Kidney (tissue), 13 donors: ENCODE measurements at regions not wholly inside any gene's neighbourhood (a gene's known extent, or its start where the extent isn't known, plus 50 kb on each side); places are given as distances from the start of the nearest gene placed in this dataset.

ENCODE experiments used
- DNase-seq, 5 donors: peaks; one replicate each; pipeline ENCODE4 v3.0.0-alpha.2; 2013 to 2020
- FAIRE-seq: peaks from 2 replicates; lab custom pipeline; 2012; peaks lifted over from hg19 to GRCh38; lab: Jason Lieb, UNC
- H3K27ac ChIP-seq, 2 donors: one replicate each; pipeline ENCODE4 v1.7.0; 2013; ENCODE audit warnings: low read depth in 2 of 2, low read length in 2 of 2, inconsistent platforms in 1 of 2
- H3K27me3 ChIP-seq: one replicate; pipeline ENCODE4 v1.7.1; 2013; ENCODE audit warnings: low read length, inconsistent platforms; ENCODE audit not compliant: control insufficient read depth, insufficient read depth
- H3K36me3 ChIP-seq, 3 donors: one replicate each; pipeline versions ENCODE4 v1.7.0 to v1.7.1; 2013; ENCODE audit warnings: low read length in 3 of 3, control low read depth in 1 of 3, inconsistent platforms in 1 of 3; ENCODE audit not compliant: insufficient read depth in 3 of 3, control insufficient read depth in 2 of 3
- H3K4me1 ChIP-seq, 3 donors: one replicate each; pipeline versions ENCODE4 v1.7.0 to v1.7.1; 2013; ENCODE audit warnings: low read length in 3 of 3, inconsistent platforms in 1 of 3, low read depth in 1 of 3; ENCODE audit not compliant: control insufficient read depth in 2 of 3, insufficient read depth in 2 of 3
- H3K4me3 ChIP-seq, 3 donors: one replicate each; pipeline versions ENCODE4 v1.7.0 to v1.8.1; 2013; ENCODE audit warnings: low read length in 3 of 3, control low read depth in 1 of 3, inconsistent platforms in 1 of 3
- H3K9ac ChIP-seq, 3 donors: one replicate each; pipeline versions ENCODE4 v1.7.0 to v1.7.1; 2013; ENCODE audit warnings: low read length in 3 of 3, control low read depth in 1 of 3, inconsistent platforms in 1 of 3
- H3K9me3 ChIP-seq, 3 donors: one replicate each; pipeline versions ENCODE4 v1.7.0 to v1.7.1; 2013; ENCODE audit warnings: low read length in 3 of 3, control low read depth in 1 of 3, inconsistent platforms in 1 of 3; ENCODE audit not compliant: control insufficient read depth in 2 of 3, insufficient read depth in 1 of 3
- CTCF ChIP-seq: IDR thresholded peaks from 3 replicates; pipeline ENCODE4 v1.5.1; 2012; ENCODE audit warnings: mild to moderate bottlenecking, moderate library complexity, borderline replicate concordance; ENCODE audit not compliant: insufficient read depth; ENCODE audit errors: extremely low read depth
- intact Hi-C: fragments of 100-400 bp; cut with DNase I; formaldehyde crosslinking; loops from one replicate; pipeline ENCODE4 v1.11.1; 2022
- donor health status: control.
- donor health status: control.
- donor health status: control.
- donor health status: control.
- donor health status: control.
- donor health status: DM: yes; HTN: yes; CAD: no.
- donor health status: Normal renal cell carcinoma (clear cell type).

GRCh38 chr9:1673300-1673699, 341.8 kb upstream of the SMARCA2 start:
- no peak for TF ChIP-seq CTCF
- Histone ChIP-seq H3K4me3 (no peak overlapping the region), H3K36me3 (no peaks in the 10 kb centered on the region), H3K27me3 (no peaks in the 10 kb centered on the region), H3K4me1 (no peaks in the 10 kb centered on the region), H3K27ac (no peak overlapping the region), H3K9ac (no peak overlapping the region), H3K9me3 (no peaks in the 10 kb centered on the region)
- intact Hi-C loops: no loop called here
- DNase-seq: no peak
- FAIRE-seq: no peak

DNA sequence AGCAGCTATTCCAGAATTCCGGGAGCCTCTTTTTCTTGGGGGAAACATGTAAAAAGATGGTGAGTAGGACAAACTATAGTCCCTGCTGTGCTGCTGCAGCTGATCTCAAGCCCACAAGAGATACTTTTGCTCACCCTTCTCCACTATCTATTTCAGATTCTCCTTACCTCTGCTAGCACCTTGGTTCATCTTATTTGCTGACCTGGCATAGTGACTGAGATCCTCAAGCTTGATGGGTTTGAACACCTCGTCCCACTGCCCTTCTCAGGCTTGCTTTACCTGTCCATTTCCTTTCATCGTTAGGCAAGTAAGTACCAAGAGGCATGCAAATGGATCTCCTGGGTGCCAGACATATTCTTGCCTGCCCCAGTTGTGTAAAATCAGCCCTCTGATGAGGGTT, 338.4 kb upstream of the SMARCA2 start:
- H3K27me3 ChIP-seq: no peaks in the 10 kb centered on the region

DNA sequence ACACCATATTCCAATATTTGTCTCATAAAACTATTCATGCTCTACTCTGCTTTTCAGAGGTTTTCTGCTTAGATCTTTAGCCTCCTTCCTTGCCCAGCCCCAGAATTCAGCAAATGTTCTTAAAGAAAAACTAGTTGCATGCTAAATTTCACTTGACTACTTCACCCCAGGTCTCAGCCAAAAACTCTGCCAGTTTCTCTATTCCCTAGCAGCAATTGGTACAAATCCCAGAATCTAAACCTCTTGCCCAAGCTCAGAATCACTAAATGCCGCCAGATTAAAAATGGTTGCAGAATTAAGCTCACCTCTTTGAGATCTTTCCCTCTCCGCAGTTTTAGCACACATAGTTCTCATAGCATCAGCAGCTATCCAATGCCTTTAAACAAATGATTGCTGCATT, 331.2 kb upstream of the SMARCA2 start:
- intact Hi-C loops: no loop called here
- DNase-seq (no peak), FAIRE-seq (no peak)
- Histone ChIP-seq H3K9ac (no peak overlapping the region), H3K27ac (no peak overlapping the region), H3K36me3 (no peaks in the 10 kb centered on the region), H3K27me3 (no peaks in the 10 kb centered on the region), H3K9me3 (no peaks in the 10 kb centered on the region), H3K4me1 (no peaks in the 10 kb centered on the region), H3K4me3 (no peak overlapping the region)
- no peak for TF ChIP-seq CTCF

More for the DNA sequence above, 338.4 kb upstream of the SMARCA2 start:
- H3K9ac ChIP-seq: no peak overlapping the region
- no peak for TF ChIP-seq CTCF
- FAIRE-seq: no peak
- intact Hi-C loops: no loop called here
- no peak overlapping the region for H3K4me3 ChIP-seq
- no peak overlapping the region for H3K27ac ChIP-seq
- no peaks in the 10 kb centered on the region for H3K4me1 ChIP-seq
- no peaks in the 10 kb centered on the region for H3K9me3 ChIP-seq
- H3K36me3 ChIP-seq: no peaks in the 10 kb centered on the region
- no peak for DNase-seq

DNA sequence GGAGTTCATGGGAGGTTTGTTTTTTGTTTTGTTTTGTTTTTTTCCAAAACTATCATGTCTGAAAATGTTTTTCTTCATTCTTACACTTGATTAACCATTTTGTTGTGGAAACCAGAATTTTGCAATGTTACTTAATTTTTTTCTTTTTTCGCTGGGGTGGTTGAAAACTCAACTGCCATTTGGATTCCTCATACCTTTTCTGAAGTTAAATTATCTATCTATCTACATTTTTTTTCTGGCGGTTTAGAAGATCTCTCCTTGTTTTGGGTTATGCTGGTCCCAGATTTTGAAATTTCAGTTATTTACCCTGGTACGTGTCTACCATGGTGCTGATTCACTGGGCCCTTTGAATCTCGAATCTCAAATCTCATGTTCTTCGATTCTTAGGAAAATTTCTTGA, 316.2 kb upstream of the SMARCA2 start:
- Histone ChIP-seq H3K36me3 (no peaks in the 10 kb centered on the region), H3K27ac (no peak overlapping the region), H3K9ac (no peak overlapping the region), H3K4me1 (no peaks in the 10 kb centered on the region), H3K4me3 (no peak overlapping the region), H3K27me3 (no peaks in the 10 kb centered on the region), H3K9me3 (no peaks in the 10 kb centered on the region)
- DNase-seq (no peak), FAIRE-seq (no peak)
- no peak for TF ChIP-seq CTCF
- intact Hi-C loops: no loop called here
